ENCODE measurements at regions not wholly inside any gene's neighbourhood (a gene's known extent, or its start where the extent isn't known, plus 50 kb on each side); places are given as distances from the start of the nearest gene placed in this dataset.

DNA sequence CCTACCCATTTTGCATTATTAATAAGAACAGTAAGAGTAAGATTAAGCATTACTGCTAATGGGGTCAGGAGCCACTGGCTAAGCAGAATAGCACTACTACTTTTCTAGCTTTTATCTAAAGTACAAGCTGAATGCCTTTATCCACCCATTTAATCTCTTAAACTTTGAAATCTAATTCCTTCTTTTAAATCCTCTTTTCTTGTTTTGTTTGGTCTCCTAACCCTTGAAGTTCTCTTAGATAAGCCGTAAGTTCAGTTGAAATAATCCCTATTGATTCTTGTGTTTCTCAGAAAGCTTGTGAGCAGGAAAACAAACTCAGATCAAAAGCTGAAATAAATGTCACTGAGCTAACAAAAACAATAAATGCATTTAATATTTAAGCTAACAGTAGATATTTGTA, 380.2 kb downstream of the TBC1D32 start:
- TF ChIP-seq, protein P1, sequence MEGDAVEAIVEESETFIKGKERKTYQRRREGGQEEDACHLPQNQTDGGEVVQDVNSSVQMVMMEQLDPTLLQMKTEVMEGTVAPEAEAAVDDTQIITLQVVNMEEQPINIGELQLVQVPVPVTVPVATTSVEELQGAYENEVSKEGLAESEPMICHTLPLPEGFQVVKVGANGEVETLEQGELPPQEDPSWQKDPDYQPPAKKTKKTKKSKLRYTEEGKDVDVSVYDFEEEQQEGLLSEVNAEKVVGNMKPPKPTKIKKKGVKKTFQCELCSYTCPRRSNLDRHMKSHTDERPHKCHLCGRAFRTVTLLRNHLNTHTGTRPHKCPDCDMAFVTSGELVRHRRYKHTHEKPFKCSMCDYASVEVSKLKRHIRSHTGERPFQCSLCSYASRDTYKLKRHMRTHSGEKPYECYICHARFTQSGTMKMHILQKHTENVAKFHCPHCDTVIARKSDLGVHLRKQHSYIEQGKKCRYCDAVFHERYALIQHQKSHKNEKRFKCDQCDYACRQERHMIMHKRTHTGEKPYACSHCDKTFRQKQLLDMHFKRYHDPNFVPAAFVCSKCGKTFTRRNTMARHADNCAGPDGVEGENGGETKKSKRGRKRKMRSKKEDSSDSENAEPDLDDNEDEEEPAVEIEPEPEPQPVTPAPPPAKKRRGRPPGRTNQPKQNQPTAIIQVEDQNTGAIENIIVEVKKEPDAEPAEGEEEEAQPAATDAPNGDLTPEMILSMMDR (IDR thresholded peaks at IDR 0.05) = no peak
- TF ChIP-seq POLR2A (IDR thresholded peaks at IDR 0.05) = no peak

Data from heart left ventricle (tissue), 13 donors.